Hepatocyte (in vitro differentiated cells): ENCODE measurements at regions not wholly inside any gene's neighbourhood (a gene's known extent, or its start where the extent isn't known, plus 50 kb on each side); places are given as distances from the start of the nearest gene placed in this dataset.

ENCODE experiments used
- EZH2 ChIP-seq: fragments of 200-600 bp; sonication (generic); IDR thresholded peaks from 2 replicates; pipeline ENCODE4 v1.6.1; 2016; ENCODE audit warnings: antibody characterized with exemption, mild to moderate bottlenecking, borderline replicate concordance
- EZH2phosphoT487 ChIP-seq: fragments of 200-600 bp; sonication (generic); IDR thresholded peaks from one replicate; pipeline ENCODE4 v1.6.1; 2018; ENCODE audit warnings: antibody characterized with exemption, mild to moderate bottlenecking, low read depth, moderate library complexity; ENCODE audit not compliant: unreplicated experiment, severe bottlenecking
- TF ChIP-seq, protein P1 (sequence below): fragments of 200-600 bp; sonication (generic); IDR thresholded peaks from 2 replicates; pipeline ENCODE4 v1.5.1; 2016; ENCODE audit warnings: antibody characterized with exemption, mild to moderate bottlenecking; ENCODE audit not compliant: poor library complexity

DNA sequence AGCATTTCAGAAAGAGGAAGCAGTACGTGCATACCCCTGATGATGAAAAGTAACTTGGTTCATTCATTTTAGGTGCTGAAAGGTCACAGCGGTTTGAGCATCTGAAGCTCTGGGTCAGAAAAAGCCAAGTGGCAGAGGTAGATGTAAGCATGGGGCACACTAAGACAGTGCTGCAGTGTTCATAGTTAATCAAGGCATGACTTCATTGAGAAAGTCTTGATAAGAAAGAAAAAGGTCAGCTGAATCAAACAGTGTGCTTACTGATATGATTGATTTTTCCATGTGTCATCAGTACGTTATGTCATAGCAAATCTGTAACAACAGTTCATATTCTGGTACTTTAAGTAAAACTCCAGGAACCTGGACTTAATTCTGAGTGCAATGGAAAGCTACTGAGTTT, 107.7 kb upstream of the PCLO start:
- TF ChIP-seq, protein P1, sequence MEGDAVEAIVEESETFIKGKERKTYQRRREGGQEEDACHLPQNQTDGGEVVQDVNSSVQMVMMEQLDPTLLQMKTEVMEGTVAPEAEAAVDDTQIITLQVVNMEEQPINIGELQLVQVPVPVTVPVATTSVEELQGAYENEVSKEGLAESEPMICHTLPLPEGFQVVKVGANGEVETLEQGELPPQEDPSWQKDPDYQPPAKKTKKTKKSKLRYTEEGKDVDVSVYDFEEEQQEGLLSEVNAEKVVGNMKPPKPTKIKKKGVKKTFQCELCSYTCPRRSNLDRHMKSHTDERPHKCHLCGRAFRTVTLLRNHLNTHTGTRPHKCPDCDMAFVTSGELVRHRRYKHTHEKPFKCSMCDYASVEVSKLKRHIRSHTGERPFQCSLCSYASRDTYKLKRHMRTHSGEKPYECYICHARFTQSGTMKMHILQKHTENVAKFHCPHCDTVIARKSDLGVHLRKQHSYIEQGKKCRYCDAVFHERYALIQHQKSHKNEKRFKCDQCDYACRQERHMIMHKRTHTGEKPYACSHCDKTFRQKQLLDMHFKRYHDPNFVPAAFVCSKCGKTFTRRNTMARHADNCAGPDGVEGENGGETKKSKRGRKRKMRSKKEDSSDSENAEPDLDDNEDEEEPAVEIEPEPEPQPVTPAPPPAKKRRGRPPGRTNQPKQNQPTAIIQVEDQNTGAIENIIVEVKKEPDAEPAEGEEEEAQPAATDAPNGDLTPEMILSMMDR = no peak
- TF ChIP-seq EZH2 = no peak
- TF ChIP-seq EZH2phosphoT487 = no peak
